ENCODE measurements at regions not wholly inside any gene's neighbourhood (a gene's known extent, or its start where the extent isn't known, plus 50 kb on each side); places are given as distances from the start of the nearest gene placed in this dataset.

- no peak overlapping the region for H3K27ac ChIP-seq (ENCODE audit: low read depth, low read length)
- H3K36me3 ChIP-seq (ENCODE audit: control insufficient read depth in 5 of 5, insufficient read depth in 5 of 5, low read length in 5 of 5) = no peaks in the 10 kb centered on the region
- H3K4me1 ChIP-seq (ENCODE audit: control insufficient read depth in 5 of 5, insufficient read depth in 5 of 5, low read length in 5 of 5) = no peaks in the 10 kb centered on the region
Observed at GRCh38 chr5:68387074-68387796, 171.7 kb downstream of the PIK3R1 start.

GRCh38 chr5:68389618-68390017, 174.1 kb downstream of the PIK3R1 start:
- Histone ChIP-seq H3K27ac (ENCODE audit: low read depth, low read length) (no peak overlapping the region), H3K27me3 (ENCODE audit: control insufficient read depth in 5 of 5, insufficient read depth in 4 of 5, low read length in 5 of 5) (no peaks in the 10 kb centered on the region), H3K9me3 (ENCODE audit: control insufficient read depth in 5 of 5, low read length in 5 of 5) (no peaks in the 10 kb centered on the region), H3K9ac (ENCODE audit: low read length in 5 of 5) (no peak overlapping the region), H3K36me3 (ENCODE audit: control insufficient read depth in 5 of 5, insufficient read depth in 5 of 5, low read length in 5 of 5) (no peaks in the 10 kb centered on the region), H3K4me3 (ENCODE audit: low read depth in 1 of 5, low read length in 5 of 5) (no peak overlapping the region), H3K4me1 (ENCODE audit: control insufficient read depth in 5 of 5, insufficient read depth in 5 of 5, low read length in 5 of 5) (no peaks in the 10 kb centered on the region)

More at GRCh38 chr5:68387074-68387796, 171.7 kb downstream of the PIK3R1 start:
- H3K4me3 ChIP-seq (ENCODE audit: low read depth in 1 of 5, low read length in 5 of 5) = no peak overlapping the region
- no peaks in the 10 kb centered on the region for H3K9me3 ChIP-seq (ENCODE audit: control insufficient read depth in 5 of 5, low read length in 5 of 5)
- H3K27me3 ChIP-seq (ENCODE audit: control insufficient read depth in 5 of 5, insufficient read depth in 4 of 5, low read length in 5 of 5) = no peaks in the 10 kb centered on the region
- H3K9ac ChIP-seq (ENCODE audit: low read length in 5 of 5) = no peak overlapping the region

GRCh38 chr5:68392617-68393016, 177.1 kb downstream of the PIK3R1 start:
- H3K4me1 ChIP-seq (ENCODE audit: control insufficient read depth in 5 of 5, insufficient read depth in 5 of 5, low read length in 5 of 5) = no peaks in the 10 kb centered on the region
- H3K36me3 ChIP-seq (ENCODE audit: control insufficient read depth in 5 of 5, insufficient read depth in 5 of 5, low read length in 5 of 5) = no peaks in the 10 kb centered on the region
- H3K9me3 ChIP-seq (ENCODE audit: control insufficient read depth in 5 of 5, low read length in 5 of 5) = peaks cover 0 to 5% (median 3%) of the 10 kb centered on the region in 5 donors
- no peak overlapping the region for H3K9ac ChIP-seq (ENCODE audit: low read length in 5 of 5)
- H3K4me3 ChIP-seq (ENCODE audit: low read depth in 1 of 5, low read length in 5 of 5) = no peak overlapping the region
- no peak overlapping the region for H3K27ac ChIP-seq (ENCODE audit: low read depth, low read length)
- no peaks in the 10 kb centered on the region for H3K27me3 ChIP-seq (ENCODE audit: control insufficient read depth in 5 of 5, insufficient read depth in 4 of 5, low read length in 5 of 5)

- H3K27me3 ChIP-seq (ENCODE audit: control insufficient read depth in 5 of 5, insufficient read depth in 4 of 5, low read length in 5 of 5) = no peaks in the 10 kb centered on the region
- no peak overlapping the region for H3K9ac ChIP-seq (ENCODE audit: low read length in 5 of 5)
- H3K36me3 ChIP-seq (ENCODE audit: control insufficient read depth in 5 of 5, insufficient read depth in 5 of 5, low read length in 5 of 5) = no peaks in the 10 kb centered on the region
- H3K4me3 ChIP-seq (ENCODE audit: low read depth in 1 of 5, low read length in 5 of 5) = no peak overlapping the region
- no peaks in the 10 kb centered on the region for H3K4me1 ChIP-seq (ENCODE audit: control insufficient read depth in 5 of 5, insufficient read depth in 5 of 5, low read length in 5 of 5)
- peaks cover 0 to 9% (median 5%) of the 10 kb centered on the region in 5 donors for H3K9me3 ChIP-seq (ENCODE audit: control insufficient read depth in 5 of 5, low read length in 5 of 5)
- H3K27ac ChIP-seq (ENCODE audit: low read depth, low read length) = no peak overlapping the region
Observed at GRCh38 chr5:68395302-68395701, 179.7 kb downstream of the PIK3R1 start.

GRCh38 chr5:68395926-68396511, 180.5 kb downstream of the PIK3R1 start:
- no peak overlapping the region for H3K27ac ChIP-seq (ENCODE audit: low read depth, low read length)
- no peaks in the 10 kb centered on the region for H3K36me3 ChIP-seq (ENCODE audit: control insufficient read depth in 5 of 5, insufficient read depth in 5 of 5, low read length in 5 of 5)
- no peak overlapping the region for H3K9ac ChIP-seq (ENCODE audit: low read length in 5 of 5)
- H3K4me3 ChIP-seq (ENCODE audit: low read depth in 1 of 5, low read length in 5 of 5) = no peak overlapping the region
- peaks cover 0 to 9% (median 5%) of the 10 kb centered on the region in 5 donors for H3K9me3 ChIP-seq (ENCODE audit: control insufficient read depth in 5 of 5, low read length in 5 of 5)
- no peaks in the 10 kb centered on the region for H3K4me1 ChIP-seq (ENCODE audit: control insufficient read depth in 5 of 5, insufficient read depth in 5 of 5, low read length in 5 of 5)
- no peaks in the 10 kb centered on the region for H3K27me3 ChIP-seq (ENCODE audit: control insufficient read depth in 5 of 5, insufficient read depth in 4 of 5, low read length in 5 of 5)

GRCh38 chr5:68396722-68397121, 181.2 kb downstream of the PIK3R1 start:
- Histone ChIP-seq H3K36me3 (ENCODE audit: control insufficient read depth in 5 of 5, insufficient read depth in 5 of 5, low read length in 5 of 5) (no peaks in the 10 kb centered on the region), H3K27me3 (ENCODE audit: control insufficient read depth in 5 of 5, insufficient read depth in 4 of 5, low read length in 5 of 5) (no peaks in the 10 kb centered on the region), H3K9ac (ENCODE audit: low read length in 5 of 5) (no peak overlapping the region), H3K27ac (ENCODE audit: low read depth, low read length) (no peak overlapping the region), H3K4me1 (ENCODE audit: control insufficient read depth in 5 of 5, insufficient read depth in 5 of 5, low read length in 5 of 5) (no peaks in the 10 kb centered on the region), H3K4me3 (ENCODE audit: low read depth in 1 of 5, low read length in 5 of 5) (no peak overlapping the region), H3K9me3 (ENCODE audit: control insufficient read depth in 5 of 5, low read length in 5 of 5) (peaks cover 0 to 9% (median 5%) of the 10 kb centered on the region in 5 donors)

GRCh38 chr5:68398146-68398812, 182.7 kb downstream of the PIK3R1 start:
- Histone ChIP-seq H3K27me3 (ENCODE audit: control insufficient read depth in 5 of 5, insufficient read depth in 4 of 5, low read length in 5 of 5) (no peaks in the 10 kb centered on the region), H3K4me3 (ENCODE audit: low read depth in 1 of 5, low read length in 5 of 5) (no peak overlapping the region), H3K9me3 (ENCODE audit: control insufficient read depth in 5 of 5, low read length in 5 of 5) (peaks cover 0 to 9% (median 5%) of the 10 kb centered on the region in 5 donors), H3K36me3 (ENCODE audit: control insufficient read depth in 5 of 5, insufficient read depth in 5 of 5, low read length in 5 of 5) (no peaks in the 10 kb centered on the region), H3K9ac (ENCODE audit: low read length in 5 of 5) (no peak overlapping the region), H3K27ac (ENCODE audit: low read depth, low read length) (no peak overlapping the region), H3K4me1 (ENCODE audit: control insufficient read depth in 5 of 5, insufficient read depth in 5 of 5, low read length in 5 of 5) (no peaks in the 10 kb centered on the region)

- Histone ChIP-seq H3K27me3 (ENCODE audit: control insufficient read depth in 5 of 5, insufficient read depth in 4 of 5, low read length in 5 of 5) (no peaks in the 10 kb centered on the region), H3K4me1 (ENCODE audit: control insufficient read depth in 5 of 5, insufficient read depth in 5 of 5, low read length in 5 of 5) (peaks cover 0 to 24% (median 15%) of the 10 kb centered on the region in 5 donors), H3K9ac (ENCODE audit: low read length in 5 of 5) (no peak overlapping the region), H3K36me3 (ENCODE audit: control insufficient read depth in 5 of 5, insufficient read depth in 5 of 5, low read length in 5 of 5) (no peaks in the 10 kb centered on the region), H3K27ac (ENCODE audit: low read depth, low read length) (no peak overlapping the region), H3K9me3 (ENCODE audit: control insufficient read depth in 5 of 5, low read length in 5 of 5) (peaks cover 0 to 4% (median 0%) of the 10 kb centered on the region in 5 donors), H3K4me3 (ENCODE audit: low read depth in 1 of 5, low read length in 5 of 5) (no peak overlapping the region)
Observed at GRCh38 chr5:68403301-68403700, 187.7 kb downstream of the PIK3R1 start.

GRCh38 chr5:68404246-68404645, 188.7 kb downstream of the PIK3R1 start:
- Histone ChIP-seq H3K4me1 (ENCODE audit: control insufficient read depth in 5 of 5, insufficient read depth in 5 of 5, low read length in 5 of 5) (peaks cover 0 to 29% (median 17%) of the 10 kb centered on the region in 5 donors), H3K36me3 (ENCODE audit: control insufficient read depth in 5 of 5, insufficient read depth in 5 of 5, low read length in 5 of 5) (no peaks in the 10 kb centered on the region), H3K27me3 (ENCODE audit: control insufficient read depth in 5 of 5, insufficient read depth in 4 of 5, low read length in 5 of 5) (no peaks in the 10 kb centered on the region), H3K9me3 (ENCODE audit: control insufficient read depth in 5 of 5, low read length in 5 of 5) (peaks cover 0 to 4% (median 0%) of the 10 kb centered on the region in 5 donors), H3K4me3 (ENCODE audit: low read depth in 1 of 5, low read length in 5 of 5) (no peak overlapping the region), H3K9ac (ENCODE audit: low read length in 5 of 5) (no peak overlapping the region), H3K27ac (ENCODE audit: low read depth, low read length) (no peak overlapping the region)

All from subcutaneous abdominal adipose tissue (tissue), 5 donors.